Neural progenitor cell (in vitro differentiated cells): ENCODE measurements at regions not wholly inside any gene's neighbourhood (a gene's known extent, or its start where the extent isn't known, plus 50 kb on each side); places are given as distances from the start of the nearest gene placed in this dataset.

ENCODE experiments used
- EZH2 ChIP-seq: fragments of 200-600 bp; sonication (generic); IDR thresholded peaks from 2 replicates; pipeline ENCODE4 v1.6.1; 2017; ENCODE audit warnings: antibody characterized with exemption, mild to moderate bottlenecking, moderate library complexity
- EZH2phosphoT487 ChIP-seq: fragments of 200-600 bp; sonication (generic); IDR thresholded peaks from 2 replicates; pipeline ENCODE4 v1.6.1; 2017; ENCODE audit warnings: antibody characterized with exemption
- TF ChIP-seq, protein P1 (sequence below): fragments of 200-600 bp; sonication (generic); IDR thresholded peaks from 2 replicates; pipeline ENCODE4 v1.5.1; 2017; ENCODE audit warnings: antibody characterized with exemption, mild to moderate bottlenecking

- TF ChIP-seq, protein P1, sequence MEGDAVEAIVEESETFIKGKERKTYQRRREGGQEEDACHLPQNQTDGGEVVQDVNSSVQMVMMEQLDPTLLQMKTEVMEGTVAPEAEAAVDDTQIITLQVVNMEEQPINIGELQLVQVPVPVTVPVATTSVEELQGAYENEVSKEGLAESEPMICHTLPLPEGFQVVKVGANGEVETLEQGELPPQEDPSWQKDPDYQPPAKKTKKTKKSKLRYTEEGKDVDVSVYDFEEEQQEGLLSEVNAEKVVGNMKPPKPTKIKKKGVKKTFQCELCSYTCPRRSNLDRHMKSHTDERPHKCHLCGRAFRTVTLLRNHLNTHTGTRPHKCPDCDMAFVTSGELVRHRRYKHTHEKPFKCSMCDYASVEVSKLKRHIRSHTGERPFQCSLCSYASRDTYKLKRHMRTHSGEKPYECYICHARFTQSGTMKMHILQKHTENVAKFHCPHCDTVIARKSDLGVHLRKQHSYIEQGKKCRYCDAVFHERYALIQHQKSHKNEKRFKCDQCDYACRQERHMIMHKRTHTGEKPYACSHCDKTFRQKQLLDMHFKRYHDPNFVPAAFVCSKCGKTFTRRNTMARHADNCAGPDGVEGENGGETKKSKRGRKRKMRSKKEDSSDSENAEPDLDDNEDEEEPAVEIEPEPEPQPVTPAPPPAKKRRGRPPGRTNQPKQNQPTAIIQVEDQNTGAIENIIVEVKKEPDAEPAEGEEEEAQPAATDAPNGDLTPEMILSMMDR: no peak
- no peak for TF ChIP-seq EZH2phosphoT487
- no peak for TF ChIP-seq EZH2
Observed at GRCh38 chr16:79283578-79283977, 317.0 kb downstream of the MAF start.
